HEK293T (cell line): ENCODE measurements at regions not wholly inside any gene's neighbourhood (a gene's known extent, or its start where the extent isn't known, plus 50 kb on each side); places are given as distances from the start of the nearest gene placed in this dataset.

Source experiments
- CTCF ChIA-PET: fragments of 350-600 bp; formaldehyde crosslinking; extraction: SDS; loops from one replicate; lab custom pipeline; 2021; ENCODE audit warnings: antibody characterized with exemption, inconsistent platforms; lab: Yijun Ruan, JAX
- POLR2A ChIA-PET: fragments of 350-600 bp; formaldehyde crosslinking; extraction: SDS; loops from one replicate; lab custom pipeline; 2020; ENCODE audit warnings: antibody characterized with exemption, inconsistent platforms; lab: Yijun Ruan, JAX
- DNase-seq: peaks from one replicate; pipeline ENCODE4 v3.0.0; 2012; ENCODE audit warnings: mixed read lengths; ENCODE audit errors: extremely low spot score
- ARNT ChIP-seq: fragments of 450-650 bp; IDR thresholded peaks from 2 replicates; pipeline ENCODE4 v1.6.1; 2017; ENCODE audit warnings: mild to moderate bottlenecking
- BHLHE40 ChIP-seq: fragments of 450-650 bp; IDR thresholded peaks from 2 replicates; pipeline ENCODE4 v1.6.1; 2016; ENCODE audit warnings: mild to moderate bottlenecking, moderate library complexity, borderline replicate concordance
- CTBP1 ChIP-seq: fragments of 450-650 bp; IDR thresholded peaks from 2 replicates; pipeline ENCODE4 v1.6.1; 2016; ENCODE audit warnings: borderline replicate concordance
- ELF4 ChIP-seq: fragments of 450-650 bp; IDR thresholded peaks from 2 replicates; pipeline ENCODE4 v1.6.1; 2017; ENCODE audit warnings: antibody characterized with exemption
- FOXA1 ChIP-seq: fragments of 450-650 bp; IDR thresholded peaks from 2 replicates; pipeline ENCODE4 v1.6.1; 2016; ENCODE audit warnings: mild to moderate bottlenecking
- FOXK2 ChIP-seq: fragments of 450-650 bp; IDR thresholded peaks from 2 replicates; pipeline ENCODE4 v1.6.1; 2016; ENCODE audit warnings: mild to moderate bottlenecking
- FOXM1 ChIP-seq: fragments of 450-650 bp; IDR thresholded peaks from 2 replicates; pipeline ENCODE4 v1.6.1; 2017; ENCODE audit warnings: mild to moderate bottlenecking, borderline replicate concordance
- HDGF ChIP-seq: fragments of 450-650 bp; IDR thresholded peaks from 2 replicates; pipeline ENCODE4 v1.6.1; 2017; ENCODE audit warnings: antibody characterized with exemption, borderline replicate concordance
- L3MBTL2 ChIP-seq: fragments of 450-650 bp; conservative IDR thresholded peaks from 2 replicates; pipeline ENCODE4 v1.6.1; 2016; ENCODE audit warnings: mild to moderate bottlenecking
- LEF1 ChIP-seq: fragments of 450-650 bp; IDR thresholded peaks from 2 replicates; pipeline ENCODE4 v1.6.1; 2017; ENCODE audit warnings: mild to moderate bottlenecking, borderline replicate concordance
- NFRKB ChIP-seq: fragments of 450-650 bp; IDR thresholded peaks from 2 replicates; pipeline ENCODE4 v1.6.1; 2016; ENCODE audit warnings: mild to moderate bottlenecking, moderate library complexity
- SP1 ChIP-seq: fragments of 450-650 bp; IDR thresholded peaks from 2 replicates; pipeline ENCODE4 v1.6.1; 2017
- SUZ12 ChIP-seq: fragments of 450-650 bp; IDR thresholded peaks from 2 replicates; pipeline ENCODE4 v1.6.1; 2016; ENCODE audit warnings: mild to moderate bottlenecking
- TARDBP ChIP-seq: fragments of 450-650 bp; IDR thresholded peaks from 2 replicates; pipeline ENCODE4 v1.6.1; 2016
- ZNF384 ChIP-seq: fragments of 450-650 bp; IDR thresholded peaks from 2 replicates; pipeline ENCODE4 v1.6.1; 2016
- TF ChIP-seq, protein P1 (sequence below): fragments of 450-650 bp; IDR thresholded peaks from 2 replicates; pipeline ENCODE4 v1.6.1; 2016

DNA sequence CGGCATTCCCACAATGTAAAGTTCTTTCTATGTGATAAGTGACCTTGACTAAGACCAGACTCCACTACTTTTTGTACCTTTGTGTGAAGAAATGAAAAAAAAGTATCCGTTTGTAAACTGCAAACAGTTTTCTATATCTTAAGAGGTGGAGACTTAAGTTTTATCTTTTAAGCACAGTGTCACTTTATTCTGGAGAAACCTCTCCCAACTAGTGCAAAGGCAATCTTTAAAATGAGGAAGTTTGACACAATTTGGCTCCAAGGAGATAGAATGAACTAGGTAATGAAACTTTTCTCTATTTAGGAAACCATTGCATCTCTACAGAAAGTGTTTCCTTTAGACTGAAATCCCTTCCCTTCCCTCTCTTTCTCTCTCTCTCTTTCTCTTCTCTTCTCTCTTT is 122.9 kb downstream of the SAMD9 start:
- CTCF ChIA-PET, result no interaction called here

DNA sequence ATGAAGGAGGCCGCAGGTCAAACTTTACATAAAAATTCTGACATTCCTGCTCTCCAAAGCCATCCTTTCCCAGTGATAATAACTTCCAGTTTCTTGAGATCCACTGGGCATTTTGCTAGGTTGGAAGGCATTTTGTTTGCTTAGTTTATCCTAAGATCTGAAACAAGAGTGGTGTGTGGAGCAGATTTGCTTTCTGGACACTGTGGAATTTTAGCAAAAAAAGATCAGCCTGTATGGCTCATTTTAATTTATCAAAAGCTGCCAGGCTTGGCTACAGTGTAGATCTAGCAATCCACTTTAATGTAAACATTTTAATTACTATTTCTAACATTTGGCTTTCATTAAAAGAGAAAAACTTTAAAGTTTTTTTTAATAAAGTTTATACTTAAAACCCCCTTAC is 124.8 kb downstream of the SAMD9 start:
- ChIA-PET CTCF (no interaction called here), POLR2A (no interaction called here)
- no peak for DNase-seq

More for the DNA sequence above, 122.9 kb downstream of the SAMD9 start:
- POLR2A ChIA-PET, result no interaction called here
- no peak for DNase-seq
- TF ChIP-seq TARDBP (no peak), CTBP1 (no peak), L3MBTL2 (no peak), ARNT (no peak), FOXA1 (no peak), ZNF384 (no peak)

DNA sequence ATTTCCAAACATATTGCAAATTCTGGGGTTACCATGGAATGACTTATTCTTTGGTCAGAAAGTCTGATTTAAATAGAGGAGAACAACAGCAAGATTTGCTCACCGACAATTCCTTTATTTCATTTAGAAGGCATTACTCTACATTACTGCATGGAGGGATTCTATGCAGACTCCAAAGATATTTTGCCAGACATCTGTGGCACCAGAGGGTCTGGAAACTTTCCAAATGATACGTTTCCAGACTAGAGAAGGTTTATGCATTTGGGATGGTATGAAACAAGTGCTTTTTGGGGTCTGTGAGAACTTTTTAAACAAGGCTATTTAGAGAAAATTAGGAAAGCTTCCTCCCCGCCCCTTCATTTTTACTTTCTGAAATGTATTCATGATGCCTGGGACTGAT is 125.3 kb downstream of the SAMD9 start:
- CTCF ChIA-PET, result no interaction called here
- TF ChIP-seq, protein P1, sequence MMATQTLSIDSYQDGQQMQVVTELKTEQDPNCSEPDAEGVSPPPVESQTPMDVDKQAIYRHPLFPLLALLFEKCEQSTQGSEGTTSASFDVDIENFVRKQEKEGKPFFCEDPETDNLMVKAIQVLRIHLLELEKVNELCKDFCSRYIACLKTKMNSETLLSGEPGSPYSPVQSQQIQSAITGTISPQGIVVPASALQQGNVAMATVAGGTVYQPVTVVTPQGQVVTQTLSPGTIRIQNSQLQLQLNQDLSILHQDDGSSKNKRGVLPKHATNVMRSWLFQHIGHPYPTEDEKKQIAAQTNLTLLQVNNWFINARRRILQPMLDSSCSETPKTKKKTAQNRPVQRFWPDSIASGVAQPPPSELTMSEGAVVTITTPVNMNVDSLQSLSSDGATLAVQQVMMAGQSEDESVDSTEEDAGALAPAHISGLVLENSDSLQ, result no peak
- no peak for TF ChIP-seq ARNT
- TF ChIP-seq NFRKB, result no peak
- no peak for TF ChIP-seq FOXK2
- no peak for TF ChIP-seq ELF4
- TF ChIP-seq TARDBP, result no peak
- no peak for TF ChIP-seq LEF1
- TF ChIP-seq BHLHE40, result no peak
- no peak for TF ChIP-seq ZNF384
- no peak for TF ChIP-seq SUZ12
- TF ChIP-seq L3MBTL2, result no peak
- no peak for TF ChIP-seq CTBP1
- no peak for TF ChIP-seq FOXA1
- no peak for TF ChIP-seq HDGF
- TF ChIP-seq FOXM1, result no peak
- POLR2A ChIA-PET, result no interaction called here
- no peak for DNase-seq

More for the DNA sequence above, 124.8 kb downstream of the SAMD9 start:
- TF ChIP-seq, protein P1, result no peak
- TF ChIP-seq CTBP1 (no peak), BHLHE40 (no peak), NFRKB (no peak), ARNT (no peak), LEF1 (no peak), FOXA1 (no peak), FOXM1 (no peak), L3MBTL2 (no peak), ZNF384 (no peak)

DNA sequence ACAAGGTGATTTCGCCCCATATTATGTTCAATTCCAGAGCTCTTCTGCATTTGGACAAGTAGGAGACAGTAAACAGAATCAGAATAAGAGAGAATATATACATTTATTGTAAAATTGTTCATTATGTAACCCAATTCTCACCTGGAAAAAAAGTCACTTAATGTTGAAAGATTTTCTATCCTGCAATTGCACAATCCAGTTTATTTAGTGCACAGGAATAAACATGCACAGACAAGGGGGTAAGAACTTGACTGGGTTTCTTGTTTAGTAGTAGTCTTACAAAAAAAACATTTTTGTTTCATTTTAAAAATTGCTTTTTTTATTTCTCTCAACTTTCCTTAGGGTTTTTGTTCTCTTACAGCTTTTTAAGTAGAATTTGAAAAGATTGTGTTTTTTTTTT is 126.6 kb downstream of the SAMD9 start:
- DNase-seq, result no peak
- ChIA-PET POLR2A (no interaction called here), CTCF (interaction anchor here (0.6 kb wide), 1 partner anchor 30 kb away, joined by 3 read pairs; no protein-coding TSS in a partner anchor)
- TF ChIP-seq ARNT, result no peak
- TF ChIP-seq FOXK2, result no peak
- TF ChIP-seq BHLHE40, result no peak

DNA sequence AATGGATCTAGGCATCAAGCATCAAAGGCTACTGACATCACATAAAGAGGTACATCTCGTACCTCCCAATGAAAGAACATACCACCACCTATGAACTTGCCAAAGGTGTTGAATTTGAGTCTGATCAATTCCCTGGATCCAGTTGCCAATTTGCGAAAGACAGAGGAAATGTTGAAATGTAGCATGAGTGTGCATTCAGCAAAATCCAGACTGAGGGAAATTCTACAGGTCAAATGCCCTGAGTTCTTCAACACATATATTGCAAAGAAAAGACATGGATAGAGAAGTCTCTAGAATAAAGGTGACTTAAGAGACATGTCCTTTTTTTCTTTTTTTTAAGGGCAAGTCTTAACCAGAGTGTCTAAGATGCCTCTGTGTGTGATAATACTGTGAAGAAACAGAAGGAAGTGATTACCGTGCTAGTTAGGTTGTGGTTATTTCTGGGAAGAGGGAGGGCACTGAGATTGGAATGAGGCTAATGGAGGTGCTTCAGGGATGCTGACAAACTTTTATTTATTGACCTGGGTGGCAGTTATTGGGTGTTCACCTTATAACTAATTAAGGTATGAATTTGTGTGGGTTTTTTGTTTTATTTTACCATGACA is 128.7 kb downstream of the SAMD9 start:
- no peak for TF ChIP-seq CTBP1
- TF ChIP-seq ZNF384, result no peak
- TF ChIP-seq SP1, result no peak
- TF ChIP-seq, protein P1, result no peak
- TF ChIP-seq ELF4, result no peak
- no peak for TF ChIP-seq LEF1
- TF ChIP-seq HDGF, result no peak
- TF ChIP-seq FOXK2, result no peak
- TF ChIP-seq SUZ12, result no peak
- no peak for TF ChIP-seq BHLHE40
- TF ChIP-seq FOXA1, result no peak
- no peak for TF ChIP-seq L3MBTL2
- TF ChIP-seq TARDBP, result no peak
- ChIA-PET CTCF (no interaction called here), POLR2A (no interaction called here)
- DNase-seq, result no peak

DNA sequence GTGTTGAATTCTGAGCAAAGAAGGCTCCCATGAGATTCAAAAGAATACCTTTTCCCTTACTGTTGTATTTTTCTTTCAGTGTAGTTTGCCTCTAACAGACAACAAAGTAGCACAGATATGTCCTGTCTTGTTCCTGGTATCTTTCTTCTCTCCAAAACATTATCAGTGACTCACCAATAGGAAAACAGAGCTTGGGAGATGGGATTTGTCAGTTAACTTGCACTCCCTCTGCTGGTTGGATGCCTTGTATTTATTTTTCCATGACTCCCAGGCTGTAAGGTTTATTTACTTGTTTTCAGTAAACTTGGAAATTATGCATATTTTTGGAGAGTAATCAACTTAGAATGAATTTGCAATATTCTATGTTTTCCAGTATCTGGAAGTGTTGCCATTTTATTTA is 129.7 kb downstream of the SAMD9 start:
- TF ChIP-seq BHLHE40, result no peak
- no peak for TF ChIP-seq FOXA1
- TF ChIP-seq FOXK2, result no peak
- no peak for TF ChIP-seq HDGF
- no peak for TF ChIP-seq L3MBTL2
- no peak for TF ChIP-seq ARNT
- no peak for TF ChIP-seq TARDBP
- no peak for TF ChIP-seq ZNF384
- TF ChIP-seq ELF4, result no peak
- CTCF ChIA-PET, result no interaction called here
- POLR2A ChIA-PET, result no interaction called here
- peak; percentile 8 for DNase-seq

DNA sequence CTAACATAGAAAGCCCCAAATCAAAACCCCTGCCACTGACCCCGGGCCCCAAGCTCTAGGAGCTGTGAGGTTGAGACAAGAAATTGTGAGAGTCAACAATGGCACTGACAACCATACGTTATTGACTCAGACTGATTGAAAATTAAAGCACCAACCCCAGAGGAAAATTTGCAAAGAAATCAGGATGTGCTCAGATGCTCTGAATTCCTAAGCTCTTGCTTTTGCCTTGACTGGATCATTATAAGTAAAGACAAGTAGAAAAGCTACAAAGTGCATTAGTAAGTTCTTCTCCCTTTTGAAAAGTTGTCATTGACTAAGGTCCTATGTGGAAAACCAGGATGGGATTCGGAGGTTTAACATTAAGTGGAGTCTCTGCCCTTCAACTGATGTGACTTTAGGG is 130.2 kb downstream of the SAMD9 start:
- CTCF ChIA-PET, result no interaction called here
- TF ChIP-seq LEF1, result no peak
- DNase-seq, result no peak
- POLR2A ChIA-PET, result no interaction called here
